ENCODE measurements at regions not wholly inside any gene's neighbourhood (a gene's known extent, or its start where the extent isn't known, plus 50 kb on each side); places are given as distances from the start of the nearest gene placed in this dataset.

- TF ChIP-seq CTCF (IDR thresholded peaks at IDR 0.05 in 4 of 5, conservative IDR thresholded peaks at IDR 0.05 in 1 of 5) = no peak
- no peak for TF ChIP-seq POLR2A (IDR thresholded peaks at IDR 0.05)
Observed at GRCh38 chr15:35973029-35973428, 427.1 kb upstream of the DPH6 start.
